ENCODE measurements at regions not wholly inside any gene's neighbourhood (a gene's known extent, or its start where the extent isn't known, plus 50 kb on each side); places are given as distances from the start of the nearest gene placed in this dataset.

DNA sequence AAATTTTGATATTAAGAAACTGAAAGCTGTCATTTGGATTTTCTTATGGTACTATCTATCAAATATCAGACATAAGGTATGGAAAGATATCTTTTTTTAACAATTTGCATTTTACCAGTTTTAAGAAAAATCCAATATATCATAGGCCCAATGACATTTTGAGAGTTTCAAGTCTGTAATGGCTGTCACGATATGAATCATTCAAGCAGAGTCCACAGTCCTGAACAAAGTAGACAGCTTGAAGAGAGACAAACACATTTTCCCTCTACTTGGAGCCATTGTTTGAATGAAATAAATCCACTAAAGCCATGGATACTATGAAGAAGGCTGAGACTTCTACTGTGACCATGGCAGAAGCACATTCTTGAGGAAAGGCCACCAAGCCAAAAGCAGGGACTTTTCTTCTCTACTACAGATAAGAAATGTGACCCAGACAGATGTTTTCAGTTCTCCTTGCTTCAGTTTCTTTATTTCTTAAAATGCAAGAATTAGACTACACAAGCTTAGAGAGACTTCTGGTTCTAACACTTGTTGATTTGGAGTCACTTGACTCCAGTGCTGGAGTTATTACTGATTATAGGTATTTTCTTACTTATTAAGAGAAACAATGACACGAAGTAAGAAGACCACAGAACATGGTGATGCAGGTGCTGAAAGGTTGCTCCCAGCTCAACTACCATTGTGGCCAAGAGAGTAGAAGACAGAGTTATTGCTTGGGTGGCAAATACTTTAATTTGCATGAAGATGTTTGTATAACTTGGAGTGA, 429.1 kb downstream of the KIF20B start:
- H3K27me3 ChIP-seq (ENCODE audit: control insufficient read depth, extremely low read depth, insufficient read depth, low read length): no peaks in the 10 kb centered on the region
- H4K20me1 ChIP-seq (ENCODE audit: control insufficient read depth, extremely low read depth, insufficient read depth, low read length): no peaks in the 10 kb centered on the region
- no peaks in the 10 kb centered on the region for H3K4me1 ChIP-seq (ENCODE audit: control insufficient read depth, extremely low read depth, insufficient read depth, low read length)
- H3K4me2 ChIP-seq (ENCODE audit: control insufficient read depth, extremely low read depth, insufficient read depth, low read depth, low read length): no peak overlapping the region
- dilution Hi-C loops (cut with MboI; ENCODE audit: extremely low pct_ligation_motif_present, low sequenced_read_pairs): no loop called here
- no peak overlapping the region for H3K27ac ChIP-seq (ENCODE audit: control insufficient read depth, insufficient read depth, low read length)
- H3K4me3 ChIP-seq (ENCODE audit: control insufficient read depth in 2 of 3, extremely low read depth in 1 of 3, insufficient read depth in 2 of 3, low read depth in 1 of 3, low read length in 3 of 3): no peak overlapping the region
- TF ChIP-seq, protein P1, sequence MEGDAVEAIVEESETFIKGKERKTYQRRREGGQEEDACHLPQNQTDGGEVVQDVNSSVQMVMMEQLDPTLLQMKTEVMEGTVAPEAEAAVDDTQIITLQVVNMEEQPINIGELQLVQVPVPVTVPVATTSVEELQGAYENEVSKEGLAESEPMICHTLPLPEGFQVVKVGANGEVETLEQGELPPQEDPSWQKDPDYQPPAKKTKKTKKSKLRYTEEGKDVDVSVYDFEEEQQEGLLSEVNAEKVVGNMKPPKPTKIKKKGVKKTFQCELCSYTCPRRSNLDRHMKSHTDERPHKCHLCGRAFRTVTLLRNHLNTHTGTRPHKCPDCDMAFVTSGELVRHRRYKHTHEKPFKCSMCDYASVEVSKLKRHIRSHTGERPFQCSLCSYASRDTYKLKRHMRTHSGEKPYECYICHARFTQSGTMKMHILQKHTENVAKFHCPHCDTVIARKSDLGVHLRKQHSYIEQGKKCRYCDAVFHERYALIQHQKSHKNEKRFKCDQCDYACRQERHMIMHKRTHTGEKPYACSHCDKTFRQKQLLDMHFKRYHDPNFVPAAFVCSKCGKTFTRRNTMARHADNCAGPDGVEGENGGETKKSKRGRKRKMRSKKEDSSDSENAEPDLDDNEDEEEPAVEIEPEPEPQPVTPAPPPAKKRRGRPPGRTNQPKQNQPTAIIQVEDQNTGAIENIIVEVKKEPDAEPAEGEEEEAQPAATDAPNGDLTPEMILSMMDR (optimal IDR thresholded peaks at IDR 0.05 in 1 of 3, IDR thresholded peaks at IDR 0.05 in 1 of 3, conservative IDR thresholded peaks at IDR 0.05 in 1 of 3; ENCODE audit: extremely low read depth in 1 of 3, insufficient read depth in 2 of 3, low read length in 3 of 3): no peak
- no peak for TF ChIP-seq EZH2 (IDR thresholded peaks at IDR 0.05; ENCODE audit: low read length)
- FAIRE-seq: no peak
- no peaks in the 10 kb centered on the region for H3K9me3 ChIP-seq (ENCODE audit: control insufficient read depth, low read depth, low read length)
- no peaks in the 10 kb centered on the region for H3K36me3 ChIP-seq (ENCODE audit: control insufficient read depth in 2 of 2, extremely low read depth in 1 of 2, insufficient read depth in 2 of 2, low read length in 2 of 2)
- no peaks in the 10 kb centered on the region for H3K9me1 ChIP-seq (ENCODE audit: control insufficient read depth, extremely low read depth, insufficient read depth, low read length)
- no peaks in the 10 kb centered on the region for H3K79me2 ChIP-seq (ENCODE audit: control insufficient read depth, insufficient read depth, low read length)
- no peak overlapping the region for H3K9ac ChIP-seq (ENCODE audit: control insufficient read depth, extremely low read depth, insufficient read depth, low read length)
- H2AFZ ChIP-seq (ENCODE audit: control insufficient read depth, low read length): no peak overlapping the region
- no peak for DNase-seq (ENCODE audit: low read depth, low spot score)

DNA sequence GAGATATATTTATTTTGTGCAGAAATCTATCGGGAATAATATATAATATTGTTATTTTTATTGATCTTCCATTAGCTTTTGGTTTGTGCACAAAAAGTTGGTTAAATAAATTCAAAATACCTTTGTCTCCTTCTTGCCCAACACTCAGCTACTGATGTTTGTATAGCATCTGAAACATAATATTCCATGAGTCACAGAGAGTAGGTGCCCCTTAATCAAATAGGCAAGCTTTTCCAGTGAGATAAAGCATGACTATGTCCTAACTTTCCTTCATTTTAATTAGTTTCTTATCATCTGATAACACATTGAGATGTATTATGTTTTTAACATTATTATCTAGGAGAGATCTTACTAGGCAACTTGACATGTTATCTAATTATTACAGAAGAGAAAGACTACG, 432.2 kb downstream of the KIF20B start:
- TF ChIP-seq EZH2 (IDR thresholded peaks at IDR 0.05; ENCODE audit: low read length): no peak
- TF ChIP-seq, protein P1 (optimal IDR thresholded peaks at IDR 0.05 in 1 of 3, IDR thresholded peaks at IDR 0.05 in 1 of 3, conservative IDR thresholded peaks at IDR 0.05 in 1 of 3; ENCODE audit: extremely low read depth in 1 of 3, insufficient read depth in 2 of 3, low read length in 3 of 3): no peak
- dilution Hi-C loops (cut with MboI; ENCODE audit: extremely low pct_ligation_motif_present, low sequenced_read_pairs): no loop called here
- Histone ChIP-seq H3K4me1 (ENCODE audit: control insufficient read depth, extremely low read depth, insufficient read depth, low read length) (no peaks in the 10 kb centered on the region), H4K20me1 (ENCODE audit: control insufficient read depth, extremely low read depth, insufficient read depth, low read length) (no peaks in the 10 kb centered on the region), H3K27me3 (ENCODE audit: control insufficient read depth, extremely low read depth, insufficient read depth, low read length) (no peaks in the 10 kb centered on the region), H3K27ac (ENCODE audit: control insufficient read depth, insufficient read depth, low read length) (no peak overlapping the region), H3K9me1 (ENCODE audit: control insufficient read depth, extremely low read depth, insufficient read depth, low read length) (no peaks in the 10 kb centered on the region), H2AFZ (ENCODE audit: control insufficient read depth, low read length) (no peak overlapping the region), H3K79me2 (ENCODE audit: control insufficient read depth, insufficient read depth, low read length) (no peaks in the 10 kb centered on the region), H3K9ac (ENCODE audit: control insufficient read depth, extremely low read depth, insufficient read depth, low read length) (no peak overlapping the region), H3K9me3 (ENCODE audit: control insufficient read depth, low read depth, low read length) (peaks cover 9% of the 10 kb centered on the region), H3K36me3 (ENCODE audit: control insufficient read depth in 2 of 2, extremely low read depth in 1 of 2, insufficient read depth in 2 of 2, low read length in 2 of 2) (no peaks in the 10 kb centered on the region), H3K4me2 (ENCODE audit: control insufficient read depth, extremely low read depth, insufficient read depth, low read depth, low read length) (no peak overlapping the region), H3K4me3 (ENCODE audit: control insufficient read depth in 2 of 3, extremely low read depth in 1 of 3, insufficient read depth in 2 of 3, low read depth in 1 of 3, low read length in 3 of 3) (no peak overlapping the region)
- FAIRE-seq: no peak
- DNase-seq (ENCODE audit: low read depth, low spot score): no peak
